GM19463 (cell line): ENCODE measurements at regions not wholly inside any gene's neighbourhood (a gene's known extent, or its start where the extent isn't known, plus 50 kb on each side); places are given as distances from the start of the nearest gene placed in this dataset.
"Not testable (repeated sequence)": the region's sequence is repeated elsewhere in the genome, so short reads cannot be mapped to it uniquely, and the experiment has no call there.

Experiments used
- ATAC-seq: cut with Tn5 transposase; IDR thresholded peaks from one replicate; pipeline ENCODE4 v1.9.1; 2021; ENCODE audit warnings: mild to moderate bottlenecking, moderate library complexity; ENCODE audit not compliant: unreplicated experiment

- ATAC-seq = no peak
Observed at GRCh38 chr6:11961923-11962322, 50.2 kb upstream of the HIVEP1 start.

- ATAC-seq = no peak
Observed at GRCh38 chr6:11960909-11961779, 51.0 kb upstream of the HIVEP1 start.

GRCh38 chr6:11956781-11957180, 55.3 kb upstream of the HIVEP1 start:
- ATAC-seq = no peak

GRCh38 chr6:11953641-11954040, 58.5 kb upstream of the HIVEP1 start:
- ATAC-seq = no peak

- ATAC-seq = no peak
Observed at GRCh38 chr6:11952316-11952715, 59.8 kb upstream of the HIVEP1 start.

GRCh38 chr6:11951868-11952267, 60.2 kb upstream of the HIVEP1 start:
- ATAC-seq = no peak

- no peak for ATAC-seq
Observed at GRCh38 chr6:11950109-11950508, 62.0 kb upstream of the HIVEP1 start.

GRCh38 chr6:11947575-11947974, 64.5 kb upstream of the HIVEP1 start:
- no peak for ATAC-seq

GRCh38 chr6:11947063-11947462, 65.0 kb upstream of the HIVEP1 start:
- no peak for ATAC-seq

GRCh38 chr6:11944111-11944510, 68.0 kb upstream of the HIVEP1 start:
- no peak for ATAC-seq

- no peak for ATAC-seq
Observed at GRCh38 chr6:11943060-11943459, 69.1 kb upstream of the HIVEP1 start.

- ATAC-seq = no peak
Observed at GRCh38 chr6:11942185-11942864, 69.8 kb upstream of the HIVEP1 start.

- not testable (repeated sequence) for ATAC-seq
Observed at GRCh38 chr6:11940532-11941166, 71.5 kb upstream of the HIVEP1 start.

GRCh38 chr6:11938285-11938890, 73.7 kb upstream of the HIVEP1 start:
- no peak for ATAC-seq

GRCh38 chr6:11934638-11935037, 77.5 kb upstream of the HIVEP1 start:
- ATAC-seq = no peak

- ATAC-seq = not testable (repeated sequence)
Observed at GRCh38 chr6:11932892-11933291, 79.2 kb upstream of the HIVEP1 start.

- ATAC-seq = no peak
Observed at GRCh38 chr6:11931296-11932035, 80.6 kb upstream of the HIVEP1 start.

- not testable (repeated sequence) for ATAC-seq
Observed at GRCh38 chr6:11930834-11931233, 81.3 kb upstream of the HIVEP1 start.

- no peak for ATAC-seq
Observed at GRCh38 chr6:11930240-11930639, 81.9 kb upstream of the HIVEP1 start.

- ATAC-seq = no peak
Observed at GRCh38 chr6:11929241-11929835, 82.8 kb upstream of the HIVEP1 start.
